ACC112 (cell line): ENCODE measurements at regions not wholly inside any gene's neighbourhood (a gene's known extent, or its start where the extent isn't known, plus 50 kb on each side); places are given as distances from the start of the nearest gene placed in this dataset.
A peak's percentile ranks its signal among the peaks of the same experiment; 100 is the strongest.

Experiments used
- H2AFZ ChIP-seq: fragments of 200-600 bp; sonication (generic); one replicate; pipeline ENCODE4 v1.6.0; 2017; ENCODE audit warnings: antibody characterized with exemption, low read length; ENCODE audit not compliant: unreplicated experiment
- H3K27ac ChIP-seq: fragments of 200-600 bp; sonication (generic); 2 replicates; pipeline ENCODE4 v1.5.1; 2014; ENCODE audit warnings: low read depth, mild to moderate bottlenecking, antibody characterized with exemption, low read length, moderate library complexity
- H3K27me3 ChIP-seq: fragments of 200-600 bp; sonication (generic); 2 replicates; pipeline ENCODE4 v1.6.1; 2014; ENCODE audit warnings: mild to moderate bottlenecking, antibody characterized with exemption, low read length, moderate library complexity, mixed read lengths; ENCODE audit not compliant: insufficient read depth
- H3K36me3 ChIP-seq: fragments of 200-600 bp; sonication (generic); 2 replicates; pipeline ENCODE4 v1.6.1; 2016; ENCODE audit warnings: mild to moderate bottlenecking, antibody characterized with exemption, low read length, moderate library complexity, mixed read lengths; ENCODE audit not compliant: insufficient read depth
- H3K4me1 ChIP-seq: fragments of 200-600 bp; sonication (generic); one replicate; pipeline ENCODE4 v1.6.1; 2016; ENCODE audit warnings: low read length, mixed read lengths; ENCODE audit not compliant: insufficient read depth, unreplicated experiment, control insufficient read depth
- H3K4me3 ChIP-seq: fragments of 200-600 bp; sonication (generic); 2 replicates; pipeline ENCODE4 v1.5.1; 2014; ENCODE audit warnings: mild to moderate bottlenecking, low read depth, low read length
- H3K79me2 ChIP-seq: fragments of 200-600 bp; sonication (generic); one replicate; pipeline ENCODE4 v1.6.0; 2016; ENCODE audit warnings: low read length; ENCODE audit not compliant: control insufficient read depth, unreplicated experiment, insufficient read depth

DNA sequence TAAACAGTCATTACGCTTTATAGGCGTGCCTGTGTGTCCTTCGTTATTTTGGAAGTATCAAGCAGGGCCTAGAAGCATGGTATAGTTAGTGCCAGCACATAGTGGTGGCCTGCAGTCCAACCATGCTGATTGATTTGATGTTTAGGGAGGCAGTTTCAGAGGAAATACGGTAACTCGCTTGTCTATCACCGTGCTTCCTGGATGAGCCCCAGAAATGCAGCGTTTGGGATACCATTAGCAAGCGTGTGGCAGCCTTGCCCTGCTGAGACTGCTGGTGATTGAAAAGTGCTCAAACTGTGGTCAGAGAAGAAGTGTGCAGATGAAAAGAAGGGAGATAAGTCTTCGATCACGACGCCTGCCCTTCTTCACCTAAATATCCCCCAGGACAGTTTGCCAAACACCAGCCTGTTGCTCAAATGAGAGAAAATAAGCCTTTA is 158.4 kb downstream of the CHIC2 start:
- Histone ChIP-seq H3K27ac (peak overlapping the region; percentile 31), H2AFZ (peak overlapping the region; percentile 58), H3K4me1 (peaks cover 35% of the 10 kb centered on the region), H3K36me3 (no peaks in the 10 kb centered on the region), H3K79me2 (no peaks in the 10 kb centered on the region), H3K4me3 (peak overlapping the region; percentile 72), H3K27me3 (no peaks in the 10 kb centered on the region)

DNA sequence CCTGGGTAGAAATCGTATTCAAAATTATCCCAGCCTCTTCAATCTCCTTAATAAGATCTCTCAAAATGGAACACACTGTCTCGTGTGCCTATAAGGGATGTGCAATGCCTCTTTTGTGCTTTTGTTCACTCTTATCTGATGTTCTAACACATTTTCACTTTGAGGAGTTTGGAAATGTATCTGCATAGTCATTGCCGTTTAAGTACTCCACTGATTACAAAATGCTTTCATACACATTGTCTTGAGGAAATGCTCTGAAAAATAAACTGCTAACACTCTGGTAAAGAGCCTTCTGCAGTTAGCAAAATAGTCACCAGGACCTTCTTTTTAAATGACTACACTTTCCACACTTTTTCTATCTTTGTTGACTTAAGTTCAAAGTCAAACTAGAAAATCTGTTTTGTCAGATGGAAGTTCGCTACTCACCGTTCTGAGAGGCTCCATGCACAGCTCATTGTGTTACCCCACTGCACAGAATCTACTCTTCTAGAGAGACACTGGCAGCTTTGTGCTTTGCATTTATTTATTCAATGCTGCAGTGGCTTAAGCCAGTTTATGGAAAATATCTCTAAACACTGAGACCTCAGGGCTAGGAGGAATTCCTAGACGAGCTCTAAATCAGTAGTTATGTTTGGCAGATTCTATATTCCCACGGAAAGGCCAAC is 159.0 kb downstream of the CHIC2 start:
- H3K27ac ChIP-seq, result no peak overlapping the region
- H2AFZ ChIP-seq, result peak overlapping the region; percentile 58
- H3K4me3 ChIP-seq, result peak overlapping the region; percentile 72

DNA sequence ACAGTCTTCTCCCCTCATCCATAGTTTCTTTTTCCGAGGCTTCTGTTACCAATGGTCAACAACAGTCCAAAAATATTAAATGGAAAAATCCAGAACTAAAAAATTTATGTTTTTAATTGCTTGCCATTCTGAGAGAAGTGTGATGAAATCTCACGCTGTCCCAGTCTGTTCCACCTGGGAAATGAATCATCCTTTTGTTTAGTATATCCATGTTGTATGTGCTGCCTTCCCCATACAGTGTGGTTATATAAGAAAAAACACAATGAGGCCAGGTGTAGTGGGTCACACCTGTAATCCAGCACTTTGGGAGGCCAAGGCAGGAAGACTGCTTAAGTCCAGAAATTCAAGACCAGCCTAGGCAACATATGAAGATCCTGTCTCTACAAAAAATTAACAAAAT is 161.6 kb downstream of the CHIC2 start:
- no peaks in the 10 kb centered on the region for H3K27me3 ChIP-seq
- no peaks in the 10 kb centered on the region for H3K79me2 ChIP-seq

More for the DNA sequence above, 159.0 kb downstream of the CHIC2 start:
- no peaks in the 10 kb centered on the region for H3K79me2 ChIP-seq
- peaks cover 37% of the 10 kb centered on the region for H3K4me1 ChIP-seq
- no peaks in the 10 kb centered on the region for H3K36me3 ChIP-seq
- H3K27me3 ChIP-seq, result no peaks in the 10 kb centered on the region

DNA sequence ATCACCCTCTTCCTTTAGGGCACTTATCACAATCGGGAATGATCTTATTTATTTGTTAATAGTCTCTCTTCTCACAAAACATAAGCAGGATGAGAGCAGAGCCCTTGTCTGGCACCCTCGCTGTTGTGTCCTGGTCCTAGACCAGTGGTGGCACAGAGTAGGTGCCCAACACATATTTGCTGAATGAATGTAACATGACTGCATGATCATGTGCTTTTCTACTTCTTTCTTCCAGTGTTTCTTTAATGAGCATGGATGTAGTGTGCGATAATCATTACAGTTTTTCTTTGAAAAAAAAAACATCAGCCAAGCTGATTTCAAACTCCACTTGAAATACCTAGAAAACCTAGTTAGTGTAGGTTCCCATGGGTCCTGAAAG is 164.1 kb downstream of the CHIC2 start:
- no peaks in the 10 kb centered on the region for H3K27me3 ChIP-seq
- H3K27ac ChIP-seq, result no peak overlapping the region
- H2AFZ ChIP-seq, result peak overlapping the region; percentile 26
- no peaks in the 10 kb centered on the region for H3K36me3 ChIP-seq
- H3K79me2 ChIP-seq, result no peaks in the 10 kb centered on the region
- peaks cover 17% of the 10 kb centered on the region for H3K4me1 ChIP-seq
- H3K4me3 ChIP-seq, result no peak overlapping the region

More for the DNA sequence above, 161.6 kb downstream of the CHIC2 start:
- Histone ChIP-seq H3K36me3 (no peaks in the 10 kb centered on the region), H3K27ac (no peak overlapping the region), H2AFZ (no peak overlapping the region), H3K4me3 (no peak overlapping the region), H3K4me1 (peaks cover 33% of the 10 kb centered on the region)

DNA sequence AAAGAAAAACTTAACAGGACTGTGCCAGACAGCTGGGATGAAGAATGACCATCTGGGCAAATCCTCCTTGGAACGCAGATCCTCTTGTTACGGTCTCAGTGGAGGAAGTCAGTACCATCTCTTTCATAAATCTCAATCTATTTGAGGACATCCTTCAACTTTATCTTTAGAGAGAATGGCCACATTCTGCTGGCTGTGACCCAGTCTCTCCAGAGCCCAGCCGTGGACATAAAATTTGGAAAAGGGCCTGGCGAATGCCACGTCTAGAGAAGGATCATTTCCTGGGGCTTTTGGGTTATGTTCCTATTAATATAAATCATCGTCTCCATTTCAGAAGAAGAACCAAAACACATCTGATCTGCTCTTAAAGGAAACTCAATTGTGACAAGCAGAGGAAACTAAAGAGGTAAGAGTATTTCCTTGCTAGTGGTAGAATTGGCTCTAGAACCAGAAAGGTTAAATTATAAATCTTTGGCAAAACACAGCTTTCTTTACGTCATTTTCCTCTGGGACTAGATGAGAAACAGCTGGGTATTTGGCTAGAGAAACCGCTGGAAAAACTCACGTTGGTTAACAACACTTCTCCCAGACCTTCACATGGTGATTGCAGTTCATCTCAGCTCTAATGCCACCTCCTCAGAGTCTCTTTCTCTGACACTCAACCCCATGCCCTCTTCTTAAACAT is 164.7 kb downstream of the CHIC2 start:
- peak overlapping the region; percentile 26 for H2AFZ ChIP-seq

DNA sequence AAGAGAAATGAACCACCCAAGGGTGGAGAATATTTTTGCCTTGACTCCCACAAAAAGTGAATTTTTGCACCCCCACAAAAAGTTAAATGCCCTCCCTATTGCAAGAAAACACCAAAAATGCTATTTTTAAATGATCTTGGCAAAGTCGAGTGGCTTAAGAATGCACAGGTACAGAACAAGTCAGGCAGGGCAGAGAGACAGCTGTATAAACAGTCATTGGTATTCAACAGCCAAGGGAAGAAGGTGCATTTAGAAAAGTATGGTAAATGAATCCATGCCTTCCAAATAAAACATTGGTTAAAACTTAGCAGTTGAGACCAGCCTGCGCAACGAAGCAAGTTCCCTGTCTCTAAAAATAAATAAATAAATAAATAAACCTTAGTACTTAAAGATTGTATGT is 169.3 kb downstream of the CHIC2 start:
- peaks cover 8% of the 10 kb centered on the region for H3K4me1 ChIP-seq
- no peaks in the 10 kb centered on the region for H3K27me3 ChIP-seq
- H3K27ac ChIP-seq, result no peak overlapping the region
- H3K4me3 ChIP-seq, result no peak overlapping the region
- no peaks in the 10 kb centered on the region for H3K36me3 ChIP-seq
- H3K79me2 ChIP-seq, result no peaks in the 10 kb centered on the region
- no peak overlapping the region for H2AFZ ChIP-seq

More for the DNA sequence above, 164.7 kb downstream of the CHIC2 start:
- no peak overlapping the region for H3K27ac ChIP-seq
- no peak overlapping the region for H3K4me3 ChIP-seq
- peaks cover 11% of the 10 kb centered on the region for H3K4me1 ChIP-seq
- no peaks in the 10 kb centered on the region for H3K79me2 ChIP-seq
- H3K27me3 ChIP-seq, result no peaks in the 10 kb centered on the region
- no peaks in the 10 kb centered on the region for H3K36me3 ChIP-seq

DNA sequence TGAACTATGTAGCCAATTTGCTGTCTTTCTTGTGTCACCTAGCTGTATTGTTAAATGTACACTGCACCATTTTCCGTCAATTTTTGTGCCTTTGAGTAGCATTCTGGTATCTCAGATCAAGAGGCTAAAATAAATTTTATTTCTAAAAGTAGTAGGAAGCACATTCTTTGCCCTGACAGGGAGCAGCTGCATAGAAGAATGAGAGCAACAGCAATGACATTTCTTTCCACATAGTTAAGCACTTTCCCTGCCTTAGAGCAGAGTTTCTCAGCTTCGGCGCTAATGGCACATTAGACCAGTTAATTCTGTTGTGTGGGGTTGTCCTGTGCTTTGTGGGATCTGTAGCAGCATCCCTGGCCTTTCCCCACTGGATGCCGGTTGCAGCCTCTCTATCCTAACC is 173.9 kb downstream of the CHIC2 start:
- no peaks in the 10 kb centered on the region for H3K27me3 ChIP-seq
- H3K79me2 ChIP-seq, result no peaks in the 10 kb centered on the region
- no peaks in the 10 kb centered on the region for H3K36me3 ChIP-seq
- no peak overlapping the region for H3K27ac ChIP-seq
- H2AFZ ChIP-seq, result no peak overlapping the region
- peaks cover 5% of the 10 kb centered on the region for H3K4me1 ChIP-seq
- H3K4me3 ChIP-seq, result no peak overlapping the region

DNA sequence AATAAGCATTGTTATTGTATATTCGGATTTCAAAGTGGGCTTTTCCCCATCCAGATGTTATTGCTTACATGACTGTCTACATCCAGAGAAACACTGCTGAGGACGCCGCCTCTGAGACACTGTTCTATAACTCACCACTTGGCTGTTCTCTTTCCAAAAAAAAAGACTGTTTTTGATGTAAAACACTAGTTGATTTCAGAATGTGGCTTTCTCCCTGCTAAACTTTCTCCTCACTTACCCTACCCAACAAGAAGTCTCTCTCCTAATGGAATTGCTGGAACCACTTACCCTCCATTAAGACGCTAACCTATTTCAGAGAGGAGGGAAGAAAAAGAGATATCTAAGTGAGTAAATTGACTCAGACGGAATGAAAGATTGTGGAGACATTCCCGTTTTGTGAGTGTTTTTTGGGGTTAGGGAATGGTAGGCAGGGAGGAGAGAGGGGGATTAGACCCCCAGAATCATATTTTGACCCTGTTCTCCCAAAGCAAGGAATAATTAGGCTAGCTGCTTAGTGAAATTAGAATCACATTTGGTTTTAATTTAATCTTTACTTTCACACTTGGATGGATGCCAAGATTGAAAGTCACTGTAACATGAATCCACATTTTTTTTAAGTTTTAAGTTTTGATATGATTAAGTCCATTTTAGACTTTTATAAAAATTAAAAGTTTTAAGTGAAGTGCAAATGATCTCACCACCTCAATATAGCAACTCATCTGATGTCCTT is 174.9 kb downstream of the CHIC2 start:
- H3K27me3 ChIP-seq, result no peaks in the 10 kb centered on the region
- no peak overlapping the region for H3K4me3 ChIP-seq
- H3K79me2 ChIP-seq, result no peaks in the 10 kb centered on the region
- no peaks in the 10 kb centered on the region for H3K36me3 ChIP-seq
- peaks cover 5% of the 10 kb centered on the region for H3K4me1 ChIP-seq
- H3K27ac ChIP-seq, result no peak overlapping the region
- peak overlapping the region; percentile 57 for H2AFZ ChIP-seq

DNA sequence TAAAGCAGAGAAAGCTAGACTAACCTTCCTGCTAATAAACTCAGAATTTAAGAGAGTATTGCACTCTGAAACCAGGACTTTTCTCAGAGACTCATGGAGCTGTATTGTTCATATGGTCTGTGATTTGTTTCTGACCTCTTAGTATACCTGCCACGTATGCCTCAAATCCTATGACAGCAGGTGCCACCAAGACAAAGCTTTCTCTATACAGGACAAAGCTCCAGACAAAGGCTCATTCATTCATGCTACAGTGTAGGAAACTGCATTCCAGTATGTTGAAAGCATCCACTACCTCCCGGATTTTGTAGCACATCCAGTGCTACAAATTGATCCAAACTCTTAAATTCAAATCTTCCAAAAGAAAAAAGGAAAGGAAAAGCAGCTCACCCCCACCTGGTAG is 178.3 kb downstream of the CHIC2 start:
- Histone ChIP-seq H3K36me3 (no peaks in the 10 kb centered on the region), H3K4me3 (no peak overlapping the region), H2AFZ (no peak overlapping the region), H3K79me2 (no peaks in the 10 kb centered on the region), H3K27me3 (no peaks in the 10 kb centered on the region), H3K4me1 (peaks cover 5% of the 10 kb centered on the region), H3K27ac (no peak overlapping the region)

DNA sequence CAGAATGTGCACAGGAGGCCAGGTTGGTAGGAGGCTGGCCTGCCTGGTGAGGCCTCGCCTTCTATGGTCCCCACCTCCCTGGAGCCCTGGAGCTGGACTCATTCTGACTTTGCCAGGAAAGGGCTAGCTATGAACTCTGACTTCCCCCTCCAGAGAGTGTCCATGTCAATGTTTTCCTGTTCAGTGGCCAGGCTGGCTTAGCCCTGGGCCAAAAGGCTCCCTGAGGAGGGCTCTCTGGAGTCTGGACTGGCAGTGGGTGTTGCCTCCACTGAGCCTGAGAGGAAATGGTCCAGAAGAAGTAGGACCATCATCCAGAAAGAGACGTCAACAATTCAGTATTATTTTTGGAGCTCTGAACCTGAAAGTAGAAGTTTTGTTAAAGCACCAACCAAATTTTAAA is 178.7 kb downstream of the CHIC2 start:
- no peaks in the 10 kb centered on the region for H3K79me2 ChIP-seq
- no peaks in the 10 kb centered on the region for H3K27me3 ChIP-seq
- no peak overlapping the region for H3K27ac ChIP-seq
- no peak overlapping the region for H2AFZ ChIP-seq
- H3K36me3 ChIP-seq, result no peaks in the 10 kb centered on the region
- H3K4me1 ChIP-seq, result peaks cover 5% of the 10 kb centered on the region
- no peak overlapping the region for H3K4me3 ChIP-seq
